Transverse colon (tissue), 4 donors: ENCODE measurements at regions not wholly inside any gene's neighbourhood (a gene's known extent, or its start where the extent isn't known, plus 50 kb on each side); places are given as distances from the start of the nearest gene placed in this dataset.

ENCODE experiments used
- DNase-seq: peaks from one replicate; pipeline ENCODE4 v3.0.0-alpha.2; 2019
- H3K27ac ChIP-seq, 4 donors: fragments of 200-600 bp; sonication (generic); 2 replicates each; pipeline ENCODE4 v1.5.1; 2016 to 2018; ENCODE audit warnings: inconsistent platforms in 4 of 4
- H3K27me3 ChIP-seq: fragments of 200-600 bp; sonication (generic); 2 replicates; pipeline ENCODE4 v1.5.1; 2017; ENCODE audit warnings: inconsistent platforms
- H3K36me3 ChIP-seq, 4 donors: fragments of 200-600 bp; sonication (generic); 2 replicates each; pipeline ENCODE4 v1.5.1; 2017 to 2019; ENCODE audit warnings: inconsistent platforms in 4 of 4
- H3K4me1 ChIP-seq, 4 donors: fragments of 200-600 bp; sonication (generic); 2 replicates each; pipeline ENCODE4 v1.5.1; 2017 to 2020; ENCODE audit warnings: inconsistent platforms in 4 of 4
- H3K4me3 ChIP-seq, 4 donors: fragments of 200-600 bp; sonication (generic); 1 replicate in 1 of 4; 2 replicates in 3 of 4; pipeline versions ENCODE4 v1.5.1 to v1.6.1; 2017 to 2019; ENCODE audit warnings: inconsistent platforms in 4 of 4
- H3K9me3 ChIP-seq, 2 donors: fragments of 200-600 bp; sonication (generic); 2 replicates each; pipeline ENCODE4 v1.5.1; 2017 to 2019; ENCODE audit warnings: inconsistent platforms in 2 of 2
- CTCF ChIP-seq, 5 experiments: fragments of 200-600 bp in 3 of 5; fragments of 450-650 bp in 2 of 5; sonication (generic) in 3 of 5; IDR thresholded peaks; 1 replicate in 2 of 5; 2 replicates in 3 of 5; pipeline ENCODE4 v1.5.1; 2016 to 2017; ENCODE audit warnings: antibody characterized with exemption in 5 of 5, inconsistent platforms in 3 of 5, mild to moderate bottlenecking in 2 of 5, moderate library complexity in 1 of 5
- EP300 ChIP-seq: sonication (generic); formaldehyde crosslinking; IDR thresholded peaks from one replicate; pipeline ENCODE4 v1.6.1; 2017; ENCODE audit warnings: antibody characterized with exemption, low read depth
- POLR2A ChIP-seq: fragments of 450-650 bp; IDR thresholded peaks from one replicate; pipeline ENCODE4 v1.6.1; 2016; ENCODE audit warnings: antibody characterized with exemption, mild to moderate bottlenecking, moderate library complexity
- POLR2AphosphoS5 ChIP-seq, 3 donors: sonication (generic); formaldehyde crosslinking; IDR thresholded peaks; one replicate each; pipeline ENCODE4 v1.6.1; 2016; ENCODE audit warnings: antibody characterized with exemption in 3 of 3
- WGBS, 2 donors: methylation state at CpG; one replicate each; pipeline ENCODE4 v1.1.5; 2018; ENCODE audit warnings: low coverage in 1 of 2; 5-methylcytosine and 5-hydroxymethylcytosine counted together
- in situ Hi-C, 4 donors: fragments of 200-750 bp; cut with MboI; loops; one replicate each; pipeline versions ENCODE4 v1.15.0 to v1.15.1; 2017; ENCODE audit warnings: low sequenced_read_pairs in 3 of 4, low pct_ligation_motif_present in 1 of 4, low pct_unique_long_range_greater_than_20kb in 1 of 4
- intact Hi-C: fragments of 100-400 bp; cut with DNase I; formaldehyde crosslinking; loops from one replicate; pipeline ENCODE4 v1.15.1; 2023; ENCODE audit warnings: low total_unique reads

- in situ Hi-C loops (no loop called here), intact Hi-C loops (no loop called here)
- no peak for DNase-seq
- no peaks in the 10 kb centered on the region for H3K36me3 ChIP-seq
- H3K4me3 ChIP-seq, result no peak overlapping the region
- TF ChIP-seq EP300 (no peak), POLR2AphosphoS5 (IDR thresholded peaks at IDR 0.05) (no peak), CTCF (IDR thresholded peaks at IDR 0.05) (no peak), POLR2A (no peak)
- H3K9me3 ChIP-seq, result no peaks in the 10 kb centered on the region
- H3K4me1 ChIP-seq, result no peaks in the 10 kb centered on the region
- H3K27me3 ChIP-seq, result no peaks in the 10 kb centered on the region
- no peak overlapping the region for H3K27ac ChIP-seq
Observed at GRCh38 chr3:98962951-98963350, 61.5 kb upstream of the DCBLD2 start.

- TF ChIP-seq POLR2A (no peak), EP300 (no peak), CTCF (IDR thresholded peaks at IDR 0.05) (no peak), POLR2AphosphoS5 (IDR thresholded peaks at IDR 0.05) (no peak)
- Histone ChIP-seq H3K27ac (no peak overlapping the region), H3K9me3 (no peaks in the 10 kb centered on the region), H3K36me3 (no peaks in the 10 kb centered on the region), H3K27me3 (no peaks in the 10 kb centered on the region), H3K4me1 (no peaks in the 10 kb centered on the region), H3K4me3 (no peak overlapping the region)
- WGBS, 2 donors, result 76 to 90% methylated on average over 2 to 4 of the region's 4 CpGs
- in situ Hi-C loops (no loop called here), intact Hi-C loops (no loop called here)
- no peak for DNase-seq
Observed at GRCh38 chr3:98962189-98962930, 60.9 kb upstream of the DCBLD2 start.

GRCh38 chr3:98961161-98962155, 60.0 kb upstream of the DCBLD2 start:
- WGBS, 2 donors, result 48 to 58% methylated on average over 2 of the region's 2 CpGs
- in situ Hi-C loops (no loop called here), intact Hi-C loops (no loop called here)
- H3K4me1 ChIP-seq, result no peaks in the 10 kb centered on the region
- H3K27me3 ChIP-seq, result no peaks in the 10 kb centered on the region
- no peak for DNase-seq
- H3K4me3 ChIP-seq, result no peak overlapping the region
- H3K9me3 ChIP-seq, result no peaks in the 10 kb centered on the region
- H3K27ac ChIP-seq, result no peak overlapping the region
- H3K36me3 ChIP-seq, result no peaks in the 10 kb centered on the region
- TF ChIP-seq EP300 (no peak), CTCF (IDR thresholded peaks at IDR 0.05) (no peak), POLR2AphosphoS5 (IDR thresholded peaks at IDR 0.05) (no peak), POLR2A (no peak)

GRCh38 chr3:98957681-98958080, 56.2 kb upstream of the DCBLD2 start:
- Histone ChIP-seq H3K9me3 (no peaks in the 10 kb centered on the region), H3K4me3 (no peak overlapping the region), H3K27me3 (no peaks in the 10 kb centered on the region), H3K4me1 (no peaks in the 10 kb centered on the region), H3K36me3 (no peaks in the 10 kb centered on the region), H3K27ac (no peak overlapping the region)
- in situ Hi-C loops, result no loop called here
- TF ChIP-seq CTCF (IDR thresholded peaks at IDR 0.05) (no peak), EP300 (no peak), POLR2A (no peak), POLR2AphosphoS5 (IDR thresholded peaks at IDR 0.05) (no peak)
- 68 to 77% methylated on average over 2 of the region's 2 CpGs for WGBS, 2 donors
- intact Hi-C loops, result no loop called here
- DNase-seq, result no peak
